GM13977 (cell line): ENCODE measurements at regions not wholly inside any gene's neighbourhood (a gene's known extent, or its start where the extent isn't known, plus 50 kb on each side); places are given as distances from the start of the nearest gene placed in this dataset.

ENCODE experiments used
- DNase-seq: peaks from one replicate; pipeline ENCODE4 v3.0.0; 2012; ENCODE audit warnings: low spot score
- in situ Hi-C: fragments of 300-500 bp; cut with MboI; formaldehyde crosslinking; loops from one replicate; pipeline ENCODE4 v1.12.0; 2022; ENCODE audit warnings: low sequenced_read_pairs, low pct_unique_long_range_greater_than_20kb, mixed read lengths, inconsistent platforms; ENCODE audit not compliant: unreplicated experiment
- TF ChIP-seq, protein P1 (sequence below): IDR thresholded peaks from 2 replicates; pipeline ENCODE4 v1.5.1; 2012; ENCODE audit warnings: mild to moderate bottlenecking, control low read depth; ENCODE audit not compliant: insufficient read depth; ENCODE audit errors: extremely low read depth, missing control alignments

DNA sequence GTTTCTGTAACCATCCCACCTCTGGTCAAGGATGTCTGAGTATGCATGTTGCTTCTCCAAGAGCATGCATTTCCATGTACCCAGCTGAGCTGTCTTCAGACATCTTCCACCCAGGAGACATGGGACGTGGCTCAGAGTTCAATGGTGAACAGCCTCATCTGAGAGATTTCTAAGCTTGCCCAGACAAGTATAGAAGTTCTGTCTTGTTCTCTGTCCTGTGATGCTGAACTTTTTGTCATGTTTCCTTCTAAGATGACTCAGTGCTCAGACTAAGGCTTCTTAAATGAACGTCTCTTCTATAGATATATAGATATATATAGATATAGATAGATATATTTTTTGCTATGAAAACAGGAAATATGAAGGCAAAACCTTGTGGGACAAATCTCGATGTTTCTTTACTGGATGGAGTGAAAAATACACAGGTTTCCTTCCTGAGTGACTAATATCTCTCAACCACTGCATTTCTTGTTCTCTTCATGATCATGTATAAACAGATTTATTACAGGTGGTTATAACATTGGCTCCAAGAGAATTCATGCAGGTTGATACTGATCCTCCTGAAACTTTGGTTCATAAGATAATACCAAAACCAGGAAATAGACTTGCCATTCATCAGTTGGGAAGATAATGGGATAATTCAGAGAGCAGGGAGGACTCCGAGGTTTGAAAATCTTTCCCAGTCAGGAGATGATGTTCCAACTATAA, 168.2 kb downstream of the ZNF518B start:
- in situ Hi-C loops = no loop called here
- no peak for DNase-seq
- TF ChIP-seq, protein P1, sequence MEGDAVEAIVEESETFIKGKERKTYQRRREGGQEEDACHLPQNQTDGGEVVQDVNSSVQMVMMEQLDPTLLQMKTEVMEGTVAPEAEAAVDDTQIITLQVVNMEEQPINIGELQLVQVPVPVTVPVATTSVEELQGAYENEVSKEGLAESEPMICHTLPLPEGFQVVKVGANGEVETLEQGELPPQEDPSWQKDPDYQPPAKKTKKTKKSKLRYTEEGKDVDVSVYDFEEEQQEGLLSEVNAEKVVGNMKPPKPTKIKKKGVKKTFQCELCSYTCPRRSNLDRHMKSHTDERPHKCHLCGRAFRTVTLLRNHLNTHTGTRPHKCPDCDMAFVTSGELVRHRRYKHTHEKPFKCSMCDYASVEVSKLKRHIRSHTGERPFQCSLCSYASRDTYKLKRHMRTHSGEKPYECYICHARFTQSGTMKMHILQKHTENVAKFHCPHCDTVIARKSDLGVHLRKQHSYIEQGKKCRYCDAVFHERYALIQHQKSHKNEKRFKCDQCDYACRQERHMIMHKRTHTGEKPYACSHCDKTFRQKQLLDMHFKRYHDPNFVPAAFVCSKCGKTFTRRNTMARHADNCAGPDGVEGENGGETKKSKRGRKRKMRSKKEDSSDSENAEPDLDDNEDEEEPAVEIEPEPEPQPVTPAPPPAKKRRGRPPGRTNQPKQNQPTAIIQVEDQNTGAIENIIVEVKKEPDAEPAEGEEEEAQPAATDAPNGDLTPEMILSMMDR = no peak

DNA sequence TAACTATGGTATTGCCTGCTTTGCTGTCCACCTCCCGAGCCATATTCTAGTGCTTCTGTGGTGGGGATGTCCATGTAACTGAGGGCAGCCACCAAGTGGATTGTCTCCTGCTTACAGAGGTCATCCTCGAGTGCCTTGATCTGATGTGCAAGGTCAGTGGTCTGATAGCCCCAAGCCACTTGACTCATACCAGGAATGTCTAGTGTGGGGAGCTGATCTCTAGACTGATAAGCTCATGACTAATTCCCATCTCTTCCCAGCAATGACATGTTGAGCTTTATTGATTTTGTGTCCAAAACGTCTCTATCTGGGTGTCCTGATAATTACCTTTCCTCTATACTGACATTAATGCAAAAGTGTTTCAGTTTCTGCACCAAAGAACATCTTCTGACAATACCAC, 168.4 kb upstream of the WDR1 start:
- TF ChIP-seq, protein P1 = no peak
- in situ Hi-C loops = no loop called here
- no peak for DNase-seq

DNA sequence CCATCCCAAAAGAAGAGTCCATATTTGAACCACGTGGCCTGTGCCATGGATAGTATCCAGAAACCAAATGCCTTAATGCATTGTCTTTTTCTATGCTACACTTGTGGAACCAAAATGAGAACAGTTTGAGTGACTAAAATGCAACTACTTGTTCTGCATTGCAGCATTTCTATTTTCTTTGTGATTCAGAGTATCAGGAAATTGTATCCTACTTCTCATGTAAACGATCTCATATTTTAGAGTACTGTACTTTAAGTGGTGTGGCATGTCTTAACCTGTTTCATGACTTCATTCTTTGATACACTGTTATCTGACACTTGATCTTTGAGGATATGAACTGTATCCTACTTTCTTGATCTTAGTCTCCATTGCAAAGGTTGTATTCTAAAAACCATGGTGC, 167.2 kb upstream of the WDR1 start:
- TF ChIP-seq, protein P1 = no peak
- DNase-seq = no peak
- in situ Hi-C loops = no loop called here

DNA sequence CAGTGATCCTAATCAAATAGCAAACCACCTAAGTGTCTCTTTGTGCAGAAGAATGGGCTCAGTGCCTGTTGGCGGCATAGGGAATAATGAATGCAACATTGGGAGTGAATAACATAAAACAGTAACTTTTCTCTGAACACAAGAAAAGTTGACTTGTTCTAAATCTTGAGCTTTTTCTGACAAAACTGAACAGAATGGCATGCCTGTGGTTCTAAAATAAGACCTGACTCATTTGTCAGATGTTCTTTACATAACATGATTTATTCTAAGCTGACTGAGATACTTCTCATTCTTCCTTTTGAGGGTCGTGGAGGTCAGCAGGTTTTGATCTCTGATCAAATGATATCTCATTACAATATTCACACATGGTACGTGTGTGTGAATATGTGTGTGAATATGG, 165.4 kb upstream of the WDR1 start:
- in situ Hi-C loops = no loop called here
- no peak for DNase-seq

DNA sequence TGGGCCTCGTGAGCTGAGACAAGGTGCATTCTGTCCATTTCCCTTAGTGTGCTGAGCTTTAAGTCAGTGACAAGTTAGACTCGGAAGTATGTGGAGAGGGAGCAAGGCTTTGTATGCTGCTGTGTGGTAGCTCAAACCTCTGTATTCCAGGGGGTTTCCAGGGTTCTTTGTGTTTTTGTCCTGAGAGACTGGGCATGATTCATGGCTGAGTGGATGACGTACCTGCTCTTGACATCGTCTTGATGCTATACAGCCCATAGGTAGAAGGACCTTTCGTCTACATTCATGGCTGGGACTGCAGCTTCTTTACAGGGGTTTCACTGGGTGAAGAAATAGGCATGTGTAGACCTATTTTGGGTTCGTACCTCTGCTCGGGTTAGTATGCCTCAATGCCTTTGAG, 162.7 kb upstream of the WDR1 start:
- in situ Hi-C loops = no loop called here
- no peak for DNase-seq
- TF ChIP-seq, protein P1 = no peak

More for the DNA sequence above, 165.4 kb upstream of the WDR1 start:
- TF ChIP-seq, protein P1 = no peak

DNA sequence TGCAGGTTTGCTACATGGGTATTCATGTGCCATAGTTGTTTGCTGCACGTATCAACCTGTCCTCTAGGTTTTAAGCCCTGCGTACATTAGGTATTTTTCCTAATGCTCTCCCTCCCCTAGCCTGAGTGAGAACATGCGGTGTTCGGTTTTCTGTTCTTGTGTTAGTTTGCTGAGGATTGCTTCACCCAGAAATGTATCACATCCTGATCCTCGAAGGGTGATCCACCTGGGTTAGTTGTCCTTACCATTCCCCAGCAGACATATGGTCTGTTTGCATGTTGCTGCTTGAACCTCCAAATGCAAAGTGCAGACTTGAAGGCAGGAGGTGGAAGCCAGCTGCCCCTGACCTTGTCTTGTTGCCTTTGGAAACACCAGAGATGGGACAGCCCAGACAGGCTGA, 161.5 kb upstream of the WDR1 start:
- in situ Hi-C loops = no loop called here
- DNase-seq = no peak
- TF ChIP-seq, protein P1 = no peak
